IMR-90 (cell line): ENCODE measurements at regions not wholly inside any gene's neighbourhood (a gene's known extent, or its start where the extent isn't known, plus 50 kb on each side); places are given as distances from the start of the nearest gene placed in this dataset.

Source experiments
- ATAC-seq: fragments of 200-7000 bp; cut with Tn5 transposase; 2 replicates; pipeline ENCODE4 v1.9.1; 2020; ENCODE audit warnings: low read depth, mild to moderate bottlenecking, moderate library complexity
- BruUV-seq: library from RNA; stranded (reverse); fragments of 400-500 nt; replicated peaks from 2 replicates; lab custom pipeline; 2021; lab: Mats Ljungman, UMichigan
- CTCF ChIA-PET: fragments of 300-600 bp; formaldehyde crosslinking; extraction: SDS; loops from one replicate; lab custom pipeline; 2021; ENCODE audit warnings: antibody characterized with exemption; lab: Yijun Ruan, JAX
- POLR2A ChIA-PET: fragments of 300-600 bp; sonication (Branson Sonifier 250); formaldehyde crosslinking; loops from one replicate; lab custom pipeline; 2022; ENCODE audit warnings: antibody characterized with exemption; ENCODE audit not compliant: unreplicated experiment; lab: Charles Lee
- DNase-seq: peaks from one replicate; pipeline ENCODE4 v3.0.0; 2013
- H2AFZ ChIP-seq: replicated peaks from 2 replicates; pipeline ENCODE3; 2013; ENCODE audit warnings: low read length, mild to moderate bottlenecking; ENCODE audit not compliant: poor library complexity
- H2AK5ac ChIP-seq: 2 replicates; pipeline ENCODE4 v1.6.1; 2013; ENCODE audit warnings: low read depth, low read length, inconsistent platforms
- H2AK9ac ChIP-seq: replicated peaks from 2 replicates; pipeline ENCODE3; 2013; ENCODE audit warnings: mild to moderate bottlenecking, low read depth, low read length, moderate library complexity; ENCODE audit not compliant: poor library complexity
- H2BK120ac ChIP-seq: 2 replicates; pipeline ENCODE4 v1.6.1; 2013; ENCODE audit warnings: low read depth, low read length, inconsistent platforms
- H2BK15ac ChIP-seq: 3 replicates; pipeline ENCODE4 v1.6.1; 2013; ENCODE audit warnings: low read depth, low read length, inconsistent platforms
- H2BK20ac ChIP-seq: 2 replicates; pipeline ENCODE4 v1.6.1; 2013; ENCODE audit warnings: low read depth, mild to moderate bottlenecking, inconsistent platforms, low read length, moderate library complexity
- H2BK5ac ChIP-seq: 2 replicates; pipeline ENCODE4 v1.6.1; 2013; ENCODE audit warnings: mild to moderate bottlenecking, low read depth, low read length, inconsistent platforms; ENCODE audit not compliant: poor library complexity, severe bottlenecking
- H3K14ac ChIP-seq: replicated peaks from 2 replicates; pipeline ENCODE4 v1.6.1; 2013; ENCODE audit warnings: low read depth, low read length, inconsistent platforms
- H3K18ac ChIP-seq: 2 replicates; pipeline ENCODE4 v1.6.1; 2013; ENCODE audit warnings: low read depth, low read length, control low read depth
- H3K23ac ChIP-seq: 2 replicates; pipeline ENCODE4 v1.6.1; 2013; ENCODE audit warnings: low read depth, low read length, inconsistent platforms
- H3K27ac ChIP-seq: 2 replicates; pipeline ENCODE4 v1.5.1; 2013; ENCODE audit warnings: mild to moderate bottlenecking, control low read depth, low read length; ENCODE audit not compliant: insufficient read depth
- H3K27me3 ChIP-seq: 2 replicates; pipeline ENCODE4 v1.6.1; 2013; ENCODE audit warnings: low read length; ENCODE audit not compliant: control insufficient read depth, insufficient read depth
- H3K36me3 ChIP-seq: 2 replicates; pipeline ENCODE4 v1.6.1; 2013; ENCODE audit warnings: low read length, mixed read lengths; ENCODE audit not compliant: control insufficient read depth, insufficient read depth
- H3K4ac ChIP-seq: 2 replicates; pipeline ENCODE4 v1.6.1; 2013; ENCODE audit warnings: low read depth, low read length, inconsistent platforms
- H3K4me1 ChIP-seq: 2 replicates; pipeline ENCODE4 v1.6.1; 2013; ENCODE audit warnings: low read length, mixed read lengths; ENCODE audit not compliant: control insufficient read depth, insufficient read depth
- H3K4me2 ChIP-seq: 2 replicates; pipeline ENCODE4 v1.6.1; 2013; ENCODE audit warnings: low read depth, mild to moderate bottlenecking, control low read depth, low read length, moderate library complexity
- H3K4me3 ChIP-seq: 2 replicates; pipeline ENCODE4 v1.5.1; 2013; ENCODE audit warnings: low read depth, mild to moderate bottlenecking, control low read depth, low read length, moderate library complexity; ENCODE audit not compliant: insufficient read depth
- H3K56ac ChIP-seq: 2 replicates; pipeline ENCODE4 v1.6.1; 2013; ENCODE audit warnings: low read length, inconsistent platforms; ENCODE audit not compliant: insufficient read depth; ENCODE audit errors: extremely low read depth
- H3K79me1 ChIP-seq, 2 experiments: 2 replicates each; pipeline ENCODE4 v1.6.1; 2013; ENCODE audit warnings: low read length in 2 of 2, inconsistent platforms in 1 of 2, low read depth in 1 of 2
- H3K9ac ChIP-seq: 2 replicates; pipeline ENCODE4 v1.6.1; 2013; ENCODE audit warnings: low read depth, low read length, control low read depth
- H3K9me1 ChIP-seq: 2 replicates; pipeline ENCODE4 v1.6.1; 2013; ENCODE audit warnings: low read length, inconsistent platforms; ENCODE audit not compliant: insufficient read depth
- H3K9me3 ChIP-seq: 2 replicates; pipeline ENCODE4 v1.6.1; 2013; ENCODE audit warnings: low read length; ENCODE audit not compliant: control insufficient read depth, insufficient read depth
- H4K20me1 ChIP-seq: 2 replicates; pipeline ENCODE4 v1.6.1; 2013; ENCODE audit warnings: low read length, inconsistent platforms; ENCODE audit not compliant: insufficient read depth
- H4K5ac ChIP-seq: 2 replicates; pipeline ENCODE4 v1.6.1; 2013; ENCODE audit warnings: mild to moderate bottlenecking, low read depth, low read length, control low read depth
- H4K8ac ChIP-seq, 2 experiments: 2 replicates each; pipeline ENCODE4 v1.6.1; 2013; ENCODE audit warnings: low read depth in 2 of 2, low read length in 2 of 2, control low read depth in 1 of 2, inconsistent platforms in 1 of 2
- H4K91ac ChIP-seq: 2 replicates; pipeline ENCODE4 v1.6.1; 2013; ENCODE audit warnings: low read depth, low read length, inconsistent platforms; ENCODE audit not compliant: insufficient read depth
- BHLHE40 ChIP-seq: fragments of 150-350 bp; IDR thresholded peaks from 2 replicates; pipeline ENCODE4 v1.6.1; 2016; ENCODE audit warnings: mild to moderate bottlenecking, low read depth, low read length
- CEBPB ChIP-seq: IDR thresholded peaks from 2 replicates; pipeline ENCODE4 v1.6.1; 2012; ENCODE audit warnings: low read depth, low read length, improper control_type of control experiment
- CHD1 ChIP-seq: IDR thresholded peaks from 2 replicates; pipeline ENCODE4 v1.6.1; 2012; ENCODE audit warnings: low read depth, low read length, improper control_type of control experiment
- FOS ChIP-seq: fragments of 150-350 bp; IDR thresholded peaks from 2 replicates; pipeline ENCODE4 v1.6.1; 2016; ENCODE audit warnings: low read depth, low read length
- MAFK ChIP-seq: IDR thresholded peaks from 2 replicates; pipeline ENCODE4 v1.6.1; 2012; ENCODE audit warnings: low read depth, low read length, improper control_type of control experiment
- POLR2A ChIP-seq: IDR thresholded peaks from 2 replicates; pipeline ENCODE4 v1.6.1; 2012; ENCODE audit warnings: mild to moderate bottlenecking, low read depth, low read length
- RCOR1 ChIP-seq: IDR thresholded peaks from 2 replicates; pipeline ENCODE4 v1.6.1; 2012; ENCODE audit warnings: mild to moderate bottlenecking, low read length, improper control_type of control experiment; ENCODE audit not compliant: insufficient replicate concordance
- RFX5 ChIP-seq: IDR thresholded peaks from 2 replicates; pipeline ENCODE4 v1.8.0; 2012; ENCODE audit warnings: low read depth, mild to moderate bottlenecking, low read length, moderate library complexity
- SMC3 ChIP-seq: fragments of 150-350 bp; IDR thresholded peaks from 2 replicates; pipeline ENCODE4 v1.6.1; 2016; ENCODE audit warnings: low read depth, mild to moderate bottlenecking, antibody characterized with exemption, low read length, moderate library complexity
- WGBS, 2 experiments: methylation state at CpG; one replicate each; pipeline versions ENCODE4 v1.1.5 to v1.1.7; 2013; ENCODE audit warnings: missing lambda C conversion rate in 2 of 2; ENCODE audit not compliant: insufficient read length in 1 of 2; ENCODE audit errors: extremely low coverage in 2 of 2; 5-methylcytosine and 5-hydroxymethylcytosine counted together
- dilution Hi-C: fragments of 300-500 bp; cut with HindIII; formaldehyde crosslinking; loops from one replicate; pipeline ENCODE4 v1.14.3; 2018; ENCODE audit warnings: low sequenced_read_pairs; ENCODE audit not compliant: unreplicated experiment
- in situ Hi-C: fragments of 300-500 bp; cut with MboI; formaldehyde crosslinking; loops from 3 replicates; pipeline ENCODE4 v1.14.3; 2019; ENCODE audit warnings: low sequenced_read_pairs, inconsistent platforms, mixed read lengths
- intact Hi-C: fragments of 100-400 bp; cut with micrococcal nuclease; formaldehyde crosslinking; loops from 2 replicates; pipeline ENCODE4 v1.10.0; 2022
- TF ChIP-seq, protein P1 (sequence below): fragments of 150-350 bp; IDR thresholded peaks from 2 replicates; pipeline ENCODE4 v1.6.1; 2017; ENCODE audit warnings: mild to moderate bottlenecking, antibody characterized with exemption, low read length, low read depth
- TF ChIP-seq, protein P2 (sequence below): conservative IDR thresholded peaks from 2 replicates; pipeline ENCODE4 v1.5.1; 2012; ENCODE audit warnings: mild to moderate bottlenecking, low read depth, low read length, improper control_type of control experiment

DNA sequence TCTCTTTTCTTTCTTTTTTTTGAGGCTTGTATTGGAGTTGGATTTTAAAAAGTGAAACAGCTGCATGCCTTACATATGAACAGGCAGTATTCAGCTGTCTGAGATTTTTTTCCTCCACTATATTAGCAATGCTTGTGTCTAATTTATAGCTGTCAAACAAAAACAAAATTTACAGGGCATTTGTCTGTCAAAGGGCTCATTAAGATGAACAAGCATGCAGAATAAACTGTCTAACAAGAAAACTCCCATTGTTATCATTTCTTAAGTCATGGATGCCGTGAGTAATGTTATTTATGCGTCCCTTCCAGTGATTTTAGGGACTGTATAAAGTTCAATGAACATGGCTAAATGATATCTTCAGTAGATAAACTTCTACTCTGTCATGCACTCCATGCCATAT, 674.7 kb downstream of the PLCL1 start:
- no peak overlapping the region for H3K4me2 ChIP-seq
- no peak overlapping the region for H2AK5ac ChIP-seq
- CTCF ChIA-PET: no interaction called here
- H3K79me1 ChIP-seq: no peaks in the 10 kb centered on the region
- WGBS, 2 experiments: no CpG with 5 or more reads among the region's 2 CpGs
- intact Hi-C loops (no loop called here), dilution Hi-C loops (no loop called here), in situ Hi-C loops (no loop called here)
- H3K9me1 ChIP-seq: no peaks in the 10 kb centered on the region
- no peak overlapping the region for H3K56ac ChIP-seq
- H2BK20ac ChIP-seq: no peak overlapping the region
- no peak overlapping the region for H2AFZ ChIP-seq
- H4K91ac ChIP-seq: no peak overlapping the region
- no peak overlapping the region for H2BK5ac ChIP-seq
- H3K4ac ChIP-seq: no peak overlapping the region
- no peak overlapping the region for H3K9ac ChIP-seq
- H4K20me1 ChIP-seq: no peaks in the 10 kb centered on the region
- DNase-seq (no peak), ATAC-seq (no peak)
- H3K36me3 ChIP-seq: no peaks in the 10 kb centered on the region
- BruUV-seq: no TSS peak
- no peaks in the 10 kb centered on the region; the same call in 1 of the 2 replicates for H3K9me3 ChIP-seq
- H3K18ac ChIP-seq: no peak overlapping the region
- no peaks in the 10 kb centered on the region for H3K27me3 ChIP-seq
- no peak overlapping the region for H3K14ac ChIP-seq
- no peak overlapping the region for H2AK9ac ChIP-seq
- no peak for TF ChIP-seq RCOR1
- no peak for TF ChIP-seq BHLHE40
- no peak for TF ChIP-seq CEBPB
- TF ChIP-seq RFX5: no peak
- TF ChIP-seq FOS: no peak
- no peak for TF ChIP-seq SMC3
- TF ChIP-seq MAFK: no peak
- TF ChIP-seq POLR2A: no peak
- no peak for TF ChIP-seq CHD1
- TF ChIP-seq, protein P1, sequence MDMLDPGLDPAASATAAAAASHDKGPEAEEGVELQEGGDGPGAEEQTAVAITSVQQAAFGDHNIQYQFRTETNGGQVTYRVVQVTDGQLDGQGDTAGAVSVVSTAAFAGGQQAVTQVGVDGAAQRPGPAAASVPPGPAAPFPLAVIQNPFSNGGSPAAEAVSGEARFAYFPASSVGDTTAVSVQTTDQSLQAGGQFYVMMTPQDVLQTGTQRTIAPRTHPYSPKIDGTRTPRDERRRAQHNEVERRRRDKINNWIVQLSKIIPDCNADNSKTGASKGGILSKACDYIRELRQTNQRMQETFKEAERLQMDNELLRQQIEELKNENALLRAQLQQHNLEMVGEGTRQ: no peak
- TF ChIP-seq, protein P2, sequence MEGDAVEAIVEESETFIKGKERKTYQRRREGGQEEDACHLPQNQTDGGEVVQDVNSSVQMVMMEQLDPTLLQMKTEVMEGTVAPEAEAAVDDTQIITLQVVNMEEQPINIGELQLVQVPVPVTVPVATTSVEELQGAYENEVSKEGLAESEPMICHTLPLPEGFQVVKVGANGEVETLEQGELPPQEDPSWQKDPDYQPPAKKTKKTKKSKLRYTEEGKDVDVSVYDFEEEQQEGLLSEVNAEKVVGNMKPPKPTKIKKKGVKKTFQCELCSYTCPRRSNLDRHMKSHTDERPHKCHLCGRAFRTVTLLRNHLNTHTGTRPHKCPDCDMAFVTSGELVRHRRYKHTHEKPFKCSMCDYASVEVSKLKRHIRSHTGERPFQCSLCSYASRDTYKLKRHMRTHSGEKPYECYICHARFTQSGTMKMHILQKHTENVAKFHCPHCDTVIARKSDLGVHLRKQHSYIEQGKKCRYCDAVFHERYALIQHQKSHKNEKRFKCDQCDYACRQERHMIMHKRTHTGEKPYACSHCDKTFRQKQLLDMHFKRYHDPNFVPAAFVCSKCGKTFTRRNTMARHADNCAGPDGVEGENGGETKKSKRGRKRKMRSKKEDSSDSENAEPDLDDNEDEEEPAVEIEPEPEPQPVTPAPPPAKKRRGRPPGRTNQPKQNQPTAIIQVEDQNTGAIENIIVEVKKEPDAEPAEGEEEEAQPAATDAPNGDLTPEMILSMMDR: no peak
- POLR2A ChIA-PET: no interaction called here
- no peak overlapping the region for H3K27ac ChIP-seq
- no peak overlapping the region for H2BK120ac ChIP-seq
- no peaks in the 10 kb centered on the region for H3K4me1 ChIP-seq
- no peak overlapping the region for H4K8ac ChIP-seq
- H4K5ac ChIP-seq: no peak overlapping the region
- no peak overlapping the region for H3K23ac ChIP-seq
- no peak overlapping the region for H2BK15ac ChIP-seq
- no peak overlapping the region for H3K4me3 ChIP-seq
